Body of pancreas (tissue), 4 donors: ENCODE measurements at regions not wholly inside any gene's neighbourhood (a gene's known extent, or its start where the extent isn't known, plus 50 kb on each side); places are given as distances from the start of the nearest gene placed in this dataset.

Experiments used
- CTCF ChIP-seq, 7 experiments: fragments of 450-650 bp in 4 of 7; fragments of 200-600 bp in 3 of 7; sonication (generic) in 3 of 7; IDR thresholded peaks; one replicate each; pipeline ENCODE4 v1.5.1; 2016 to 2019; ENCODE audit warnings: antibody characterized with exemption in 7 of 7
- POLR2A ChIP-seq, 3 donors: fragments of 450-650 bp; IDR thresholded peaks; one replicate each; pipeline ENCODE4 v1.6.1; 2016; ENCODE audit warnings: antibody characterized with exemption in 3 of 3, mild to moderate bottlenecking in 2 of 3

DNA sequence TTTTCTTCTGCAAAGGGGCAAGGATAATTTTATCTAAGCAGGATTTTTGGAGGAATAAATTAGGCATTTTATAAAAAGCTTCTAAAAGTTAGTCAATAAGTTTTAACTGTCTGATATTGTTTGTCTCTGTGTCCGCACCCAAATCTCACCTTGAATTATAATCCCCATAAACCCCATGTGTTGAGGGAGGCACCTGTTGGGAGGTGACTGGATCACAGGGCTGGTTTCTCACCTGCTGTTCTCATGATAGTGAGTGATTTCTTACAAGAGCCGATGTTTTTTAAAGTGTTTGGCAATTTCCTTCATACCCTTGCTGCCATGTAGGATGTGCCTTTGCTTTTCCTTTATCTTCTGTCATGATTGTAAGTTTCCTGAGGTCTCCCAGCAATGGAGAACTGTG is 481.4 kb downstream of the GBA3 start:
- TF ChIP-seq CTCF (IDR thresholded peaks at IDR 0.05) (no peak), POLR2A (IDR thresholded peaks at IDR 0.05) (no peak)
